Keratinocyte (primary cell): ENCODE measurements at regions not wholly inside any gene's neighbourhood (a gene's known extent, or its start where the extent isn't known, plus 50 kb on each side); places are given as distances from the start of the nearest gene placed in this dataset.
A peak's percentile ranks its signal among the peaks of the same experiment; 100 is the strongest.

Experiments used
- DNase-seq: peaks from one replicate; pipeline ENCODE4 v3.0.0-alpha.2; 2011; ENCODE audit warnings: low read depth, missing footprints, low spot score
- FAIRE-seq: peaks from 2 replicates; lab custom pipeline; 2011; peaks lifted over from hg19 to GRCh38; lab: Jason Lieb, UNC
- H2AFZ ChIP-seq: 2 replicates; pipeline ENCODE4 v1.6.0; 2012; ENCODE audit warnings: low read length, control low read depth, inconsistent platforms; ENCODE audit not compliant: control insufficient read depth
- H3K27ac ChIP-seq: 2 replicates; pipeline ENCODE4 v1.5.1; 2011; ENCODE audit warnings: low read length; ENCODE audit not compliant: control insufficient read depth, insufficient read depth
- H3K27me3 ChIP-seq: 3 replicates; pipeline ENCODE4 v1.6.0; 2011; ENCODE audit warnings: low read length; ENCODE audit not compliant: control insufficient read depth, insufficient read depth; ENCODE audit errors: extremely low read depth
- H3K36me3 ChIP-seq, 2 experiments: 2 replicates in 1 of 2; 3 replicates in 1 of 2; pipeline ENCODE4 v1.5.1; 2011; ENCODE audit warnings: low read length in 2 of 2, mild to moderate bottlenecking in 1 of 2; ENCODE audit not compliant: control insufficient read depth in 2 of 2, insufficient read depth in 2 of 2; ENCODE audit errors: extremely low read depth in 1 of 2
- H3K4me1 ChIP-seq: 3 replicates; pipeline ENCODE4 v1.5.1; 2011; ENCODE audit warnings: low read length; ENCODE audit not compliant: control insufficient read depth, insufficient read depth; ENCODE audit errors: extremely low read depth
- H3K4me2 ChIP-seq: 3 replicates; pipeline ENCODE4 v1.6.0; 2011; ENCODE audit warnings: low read depth, low read length; ENCODE audit not compliant: control insufficient read depth, insufficient read depth; ENCODE audit errors: extremely low read depth
- H3K4me3 ChIP-seq, 3 experiments: fragments of 200-600 bp in 1 of 3; sonication (generic) in 1 of 3; 2 replicates in 2 of 3; 3 replicates in 1 of 3; pipeline ENCODE4 v1.5.1; 2011 to 2016; ENCODE audit warnings: low read length in 3 of 3, mild to moderate bottlenecking in 3 of 3, control low read depth in 2 of 3, inconsistent platforms in 1 of 3, low read depth in 1 of 3, mixed read lengths in 1 of 3, mixed run types in 1 of 3, moderate library complexity in 1 of 3; ENCODE audit not compliant: control insufficient read depth in 2 of 3, insufficient read depth in 2 of 3; ENCODE audit errors: extremely low read depth in 1 of 3
- H3K79me2 ChIP-seq: 2 replicates; pipeline ENCODE4 v1.6.0; 2012; ENCODE audit warnings: low read length; ENCODE audit not compliant: control insufficient read depth, insufficient read depth
- H3K9ac ChIP-seq: 3 replicates; pipeline ENCODE4 v1.6.0; 2011; ENCODE audit warnings: low read length; ENCODE audit not compliant: control insufficient read depth, insufficient read depth; ENCODE audit errors: extremely low read depth
- H3K9me1 ChIP-seq: 3 replicates; pipeline ENCODE4 v1.6.0; 2011; ENCODE audit warnings: low read length; ENCODE audit not compliant: control insufficient read depth, insufficient read depth; ENCODE audit errors: extremely low read depth
- H3K9me3 ChIP-seq: 2 replicates; pipeline ENCODE4 v1.5.1; 2012; ENCODE audit warnings: low read depth, low read length; ENCODE audit not compliant: control insufficient read depth
- H4K20me1 ChIP-seq: 3 replicates; pipeline ENCODE4 v1.6.0; 2011; ENCODE audit warnings: low read length; ENCODE audit not compliant: control insufficient read depth, insufficient read depth; ENCODE audit errors: extremely low read depth
- EZH2 ChIP-seq: IDR thresholded peaks from one replicate; pipeline ENCODE4 v1.6.1; 2012; ENCODE audit warnings: inconsistent platforms, mild to moderate bottlenecking, low read length, moderate library complexity
- dilution Hi-C: fragments of 300-500 bp; cut with MboI; formaldehyde crosslinking; loops from one replicate; pipeline ENCODE4 v1.7.0; 2020; ENCODE audit warnings: low sequenced_read_pairs; ENCODE audit not compliant: extremely low pct_ligation_motif_present
- TF ChIP-seq, protein P1 (sequence below), 3 experiments: IDR thresholded peaks in 1 of 3; conservative IDR thresholded peaks in 1 of 3; optimal IDR thresholded peaks in 1 of 3; 2 replicates in 2 of 3; 3 replicates in 1 of 3; pipeline versions ENCODE3 to v1.5.1; 2011; ENCODE audit warnings: low read length in 3 of 3, mild to moderate bottlenecking in 3 of 3, moderate library complexity in 2 of 3, control low read depth in 1 of 3, inconsistent platforms in 1 of 3; ENCODE audit not compliant: insufficient read depth in 2 of 3; ENCODE audit errors: extremely low read depth in 1 of 3

DNA sequence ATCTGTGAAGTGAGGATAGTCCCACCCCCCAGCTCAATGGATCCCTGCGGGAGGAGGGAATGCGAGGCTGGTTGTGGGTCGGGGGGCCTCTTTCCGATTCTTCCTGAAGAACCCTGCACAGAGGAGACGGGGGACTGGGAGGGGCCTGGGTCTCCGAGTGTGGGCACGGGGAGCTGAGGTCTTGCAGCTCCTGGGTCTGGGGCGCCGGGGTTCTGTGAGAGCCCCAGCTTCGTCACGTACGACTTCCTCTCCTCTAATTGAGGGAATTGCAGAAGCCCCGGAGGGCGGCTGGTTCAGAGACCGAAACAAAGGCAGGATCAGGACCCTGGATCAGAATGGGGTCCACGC is 66.6 kb downstream of the DIO3 start:
- H3K4me2 ChIP-seq = peak overlapping the region; percentile 37
- peak overlapping the region in 1 of 3 experiments; percentile 18 for H3K4me3 ChIP-seq
- no peak overlapping the region for H3K27ac ChIP-seq
- no peaks in the 10 kb centered on the region for H3K9me3 ChIP-seq
- H2AFZ ChIP-seq = no peak overlapping the region
- H3K4me1 ChIP-seq = peaks cover 5% of the 10 kb centered on the region
- no peak overlapping the region for H3K9ac ChIP-seq
- H4K20me1 ChIP-seq = no peaks in the 10 kb centered on the region
- H3K36me3 ChIP-seq = no peaks in the 10 kb centered on the region
- H3K9me1 ChIP-seq = no peaks in the 10 kb centered on the region
- DNase-seq = no peak
- dilution Hi-C loops = no loop called here
- FAIRE-seq = no peak
- H3K27me3 ChIP-seq = peaks cover 3% of the 10 kb centered on the region
- TF ChIP-seq, protein P1, sequence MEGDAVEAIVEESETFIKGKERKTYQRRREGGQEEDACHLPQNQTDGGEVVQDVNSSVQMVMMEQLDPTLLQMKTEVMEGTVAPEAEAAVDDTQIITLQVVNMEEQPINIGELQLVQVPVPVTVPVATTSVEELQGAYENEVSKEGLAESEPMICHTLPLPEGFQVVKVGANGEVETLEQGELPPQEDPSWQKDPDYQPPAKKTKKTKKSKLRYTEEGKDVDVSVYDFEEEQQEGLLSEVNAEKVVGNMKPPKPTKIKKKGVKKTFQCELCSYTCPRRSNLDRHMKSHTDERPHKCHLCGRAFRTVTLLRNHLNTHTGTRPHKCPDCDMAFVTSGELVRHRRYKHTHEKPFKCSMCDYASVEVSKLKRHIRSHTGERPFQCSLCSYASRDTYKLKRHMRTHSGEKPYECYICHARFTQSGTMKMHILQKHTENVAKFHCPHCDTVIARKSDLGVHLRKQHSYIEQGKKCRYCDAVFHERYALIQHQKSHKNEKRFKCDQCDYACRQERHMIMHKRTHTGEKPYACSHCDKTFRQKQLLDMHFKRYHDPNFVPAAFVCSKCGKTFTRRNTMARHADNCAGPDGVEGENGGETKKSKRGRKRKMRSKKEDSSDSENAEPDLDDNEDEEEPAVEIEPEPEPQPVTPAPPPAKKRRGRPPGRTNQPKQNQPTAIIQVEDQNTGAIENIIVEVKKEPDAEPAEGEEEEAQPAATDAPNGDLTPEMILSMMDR (optimal IDR thresholded peaks at IDR 0.05 in 1 of 3, IDR thresholded peaks at IDR 0.05 in 1 of 3, conservative IDR thresholded peaks at IDR 0.05 in 1 of 3; ENCODE audit: extremely low read depth in 1 of 3, insufficient read depth in 2 of 3, low read length in 3 of 3) = no peak
- no peak for TF ChIP-seq EZH2
- no peaks in the 10 kb centered on the region for H3K79me2 ChIP-seq

- Histone ChIP-seq H3K9ac (no peak overlapping the region), H3K27me3 (peaks cover 3% of the 10 kb centered on the region), H3K36me3 (no peaks in the 10 kb centered on the region), H2AFZ (peak overlapping the region; percentile 72), H3K4me3 (peak overlapping the region in 1 of 3 experiments; percentile 23), H3K4me1 (peaks cover 5% of the 10 kb centered on the region), H3K9me1 (no peaks in the 10 kb centered on the region), H3K9me3 (no peaks in the 10 kb centered on the region), H3K79me2 (no peaks in the 10 kb centered on the region), H3K27ac (no peak overlapping the region), H4K20me1 (no peaks in the 10 kb centered on the region), H3K4me2 (peak overlapping the region; percentile 54)
- dilution Hi-C loops = no loop called here
- no peak for FAIRE-seq
- DNase-seq = peak; percentile 1
- TF ChIP-seq, protein P1 (optimal IDR thresholded peaks at IDR 0.05 in 1 of 3, IDR thresholded peaks at IDR 0.05 in 1 of 3, conservative IDR thresholded peaks at IDR 0.05 in 1 of 3; ENCODE audit: extremely low read depth in 1 of 3, insufficient read depth in 2 of 3, low read length in 3 of 3) = peak; percentile 77 to 92 (median 91)
- no peak for TF ChIP-seq EZH2
Measured at GRCh38 chr14:101628471-101628966, 67.2 kb downstream of the DIO3 start.
